ENCODE measurements at regions not wholly inside any gene's neighbourhood (a gene's known extent, or its start where the extent isn't known, plus 50 kb on each side); places are given as distances from the start of the nearest gene placed in this dataset.

DNA sequence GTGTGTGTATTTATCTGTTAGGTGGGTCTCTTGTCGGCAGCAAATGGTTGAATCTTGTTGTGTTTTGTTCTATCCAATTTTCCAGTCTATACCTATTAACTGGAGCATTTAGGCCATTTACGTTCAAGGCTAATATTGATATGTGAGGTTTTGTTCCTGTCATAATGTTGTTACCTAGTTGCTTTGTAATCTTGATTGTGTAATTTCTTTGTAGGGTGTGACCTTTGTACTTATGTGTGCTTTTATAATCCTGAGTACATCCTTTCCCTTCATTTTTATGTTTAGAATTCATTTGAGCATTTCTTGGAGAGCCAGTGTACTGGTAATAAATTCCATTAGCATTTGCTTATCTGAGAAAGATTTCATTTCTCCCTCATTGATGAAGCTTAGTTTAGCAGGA, 83.0 kb upstream of the MIR17HG start:
- Histone ChIP-seq H3K4me1 (replicated peaks; ENCODE audit: insufficient read depth) (no peaks in the 10 kb centered on the region), H3K4me2 (no peak overlapping the region), H3K27me3 (ENCODE audit: insufficient read depth, low read depth) (no peaks in the 10 kb centered on the region), H3K36me3 (ENCODE audit: low read depth) (no peaks in the 10 kb centered on the region), H2AFZ (no peak overlapping the region), H3K9me3 (ENCODE audit: insufficient read depth, low read depth) (no peaks in the 10 kb centered on the region), H3K27ac (no peak overlapping the region), H3K79me2 (ENCODE audit: low read depth) (no peaks in the 10 kb centered on the region), H3K4me3 (no peak overlapping the region), H3F3A (ENCODE audit: insufficient read depth, low read depth) (no peaks in the 10 kb centered on the region), H4K20me1 (ENCODE audit: insufficient read depth) (no peaks in the 10 kb centered on the region; the same call in 1 of the 2 replicates), H3K9me2 (ENCODE audit: insufficient read depth) (no peaks in the 10 kb centered on the region)
- BruUV-seq (replicated peaks): no TSS peak
- ChIA-PET CTCF (no interaction called here), POLR2A (ENCODE audit: unreplicated experiment) (no interaction called here)
- TF ChIP-seq EZH2 (IDR thresholded peaks at IDR 0.05; ENCODE audit: low read depth): no peak
- TF ChIP-seq CTCF (conservative IDR thresholded peaks at IDR 0.05): no peak
- intact Hi-C loops (cut with micrococcal nuclease; ENCODE audit: unreplicated experiment): no loop called here
- DNase-seq: no peak

DNA sequence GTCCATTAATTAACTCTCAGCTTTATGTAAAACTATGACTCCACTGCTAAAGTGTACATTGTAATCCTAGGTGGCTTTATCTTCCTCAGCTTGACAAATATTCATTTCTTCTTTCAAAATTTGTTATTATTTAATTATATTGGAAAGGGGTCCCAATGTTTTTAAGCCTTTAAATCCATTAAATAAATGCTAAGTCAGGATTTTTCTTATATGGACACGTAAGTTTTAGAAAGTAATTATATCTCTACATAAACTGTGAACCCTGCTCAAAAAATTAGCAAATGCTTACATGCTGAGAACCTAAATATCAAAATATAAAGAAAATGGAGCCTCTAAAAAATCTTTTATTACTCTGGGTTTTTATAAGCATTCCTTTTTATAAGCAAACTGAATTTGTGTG, 78.2 kb upstream of the MIR17HG start:
- no TSS peak for BruUV-seq (replicated peaks)
- Histone ChIP-seq H3K9me2 (ENCODE audit: insufficient read depth) (no peaks in the 10 kb centered on the region), H3K27me3 (ENCODE audit: insufficient read depth, low read depth) (no peaks in the 10 kb centered on the region), H4K20me1 (ENCODE audit: insufficient read depth) (no peaks in the 10 kb centered on the region; the same call in 1 of the 2 replicates), H3K4me2 (no peak overlapping the region), H3K79me2 (ENCODE audit: low read depth) (no peaks in the 10 kb centered on the region), H3K4me1 (replicated peaks; ENCODE audit: insufficient read depth) (no peaks in the 10 kb centered on the region), H3K36me3 (ENCODE audit: low read depth) (no peaks in the 10 kb centered on the region), H3K27ac (no peak overlapping the region), H3F3A (ENCODE audit: insufficient read depth, low read depth) (no peaks in the 10 kb centered on the region), H2AFZ (no peak overlapping the region), H3K9me3 (ENCODE audit: insufficient read depth, low read depth) (no peaks in the 10 kb centered on the region), H3K4me3 (no peak overlapping the region)
- TF ChIP-seq EZH2 (IDR thresholded peaks at IDR 0.05; ENCODE audit: low read depth) (no peak), CTCF (conservative IDR thresholded peaks at IDR 0.05) (no peak)
- DNase-seq: no peak
- intact Hi-C loops (cut with micrococcal nuclease; ENCODE audit: unreplicated experiment): no loop called here
- ChIA-PET CTCF (no interaction called here), POLR2A (ENCODE audit: unreplicated experiment) (no interaction called here)

DNA sequence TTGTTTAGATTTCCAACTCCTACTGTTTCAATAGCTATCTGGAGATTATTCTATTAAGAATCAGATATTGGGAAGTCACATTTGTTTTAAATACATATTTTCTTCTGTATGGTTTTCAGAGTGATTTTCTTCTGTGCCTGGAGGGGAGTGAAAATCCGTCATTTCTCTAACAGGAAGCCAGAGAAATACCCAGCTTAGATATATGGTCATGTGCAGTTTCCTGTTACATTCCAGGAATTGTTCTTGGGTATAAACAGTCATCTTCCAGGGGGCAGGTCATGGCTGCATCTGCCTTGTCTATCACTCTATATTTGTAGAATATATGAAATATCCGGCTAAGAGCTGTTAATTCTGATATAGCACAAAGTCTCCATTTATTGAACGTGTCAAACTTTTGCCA, 77.5 kb upstream of the MIR17HG start:
- Histone ChIP-seq H3K27ac (no peak overlapping the region), H3K4me3 (no peak overlapping the region), H3K9me2 (ENCODE audit: insufficient read depth) (no peaks in the 10 kb centered on the region), H3K4me1 (replicated peaks; ENCODE audit: insufficient read depth) (no peaks in the 10 kb centered on the region), H3K4me2 (no peak overlapping the region), H2AFZ (no peak overlapping the region), H3K36me3 (ENCODE audit: low read depth) (no peaks in the 10 kb centered on the region), H3K9me3 (ENCODE audit: insufficient read depth, low read depth) (no peaks in the 10 kb centered on the region), H3K27me3 (ENCODE audit: insufficient read depth, low read depth) (no peaks in the 10 kb centered on the region), H4K20me1 (ENCODE audit: insufficient read depth) (no peaks in the 10 kb centered on the region; the same call in 1 of the 2 replicates), H3K79me2 (ENCODE audit: low read depth) (no peaks in the 10 kb centered on the region), H3F3A (ENCODE audit: insufficient read depth, low read depth) (no peaks in the 10 kb centered on the region)
- no peak for DNase-seq
- ChIA-PET CTCF (interaction anchor here (0.6 kb wide), 1 partner anchor 1910 kb away, joined by 3 read pairs; no protein-coding TSS in a partner anchor), POLR2A (ENCODE audit: unreplicated experiment) (no interaction called here)
- BruUV-seq (replicated peaks): no TSS peak
- intact Hi-C loops (cut with micrococcal nuclease; ENCODE audit: unreplicated experiment): no loop called here
- TF ChIP-seq EZH2 (IDR thresholded peaks at IDR 0.05; ENCODE audit: low read depth) (no peak), CTCF (conservative IDR thresholded peaks at IDR 0.05) (no peak)
